Heart right ventricle (tissue), 16 donors: ENCODE measurements at regions not wholly inside any gene's neighbourhood (a gene's known extent, or its start where the extent isn't known, plus 50 kb on each side); places are given as distances from the start of the nearest gene placed in this dataset.

Source experiments
- ATAC-seq, 8 donors: fragments of 200-7000 bp; cut with Tn5 transposase; one replicate each; pipeline ENCODE4 v1.9.1; 2020; ENCODE audit warnings: mild to moderate bottlenecking in 8 of 8, moderate library complexity in 8 of 8, moderate number of reproducible peaks in 1 of 8
- DNase-seq, 2 donors: peaks; one replicate each; pipeline ENCODE4 v3.0.0-alpha.2; 2020
- H3K27ac ChIP-seq, 10 donors: fragments of 200-600 bp; sonication (generic) in 2 of 10; one replicate each; pipeline versions ENCODE4 v1.5.0 to v1.8.0; 2020 to 2022; ENCODE audit warnings: mild to moderate bottlenecking in 3 of 10
- H3K27me3 ChIP-seq, 7 donors: fragments of 200-600 bp; one replicate each; pipeline ENCODE4 v1.8.0; 2021 to 2022; ENCODE audit warnings: mild to moderate bottlenecking in 2 of 7
- H3K36me3 ChIP-seq, 9 donors: fragments of 200-600 bp; sonication (generic) in 1 of 9; one replicate each; pipeline versions ENCODE4 v1.5.0 to v1.8.0; 2020 to 2022; ENCODE audit warnings: mild to moderate bottlenecking in 2 of 9
- H3K4me1 ChIP-seq, 9 donors: fragments of 200-600 bp; sonication (generic) in 1 of 9; one replicate each; pipeline versions ENCODE4 v1.5.0 to v1.8.0; 2020 to 2022; ENCODE audit warnings: mild to moderate bottlenecking in 4 of 9
- H3K4me3 ChIP-seq, 10 donors: fragments of 200-600 bp; sonication (generic) in 2 of 10; one replicate each; pipeline versions ENCODE4 v1.5.0 to v1.8.0; 2020 to 2022; ENCODE audit warnings: mild to moderate bottlenecking in 7 of 10, moderate library complexity in 2 of 10
- H3K9me3 ChIP-seq, 11 donors: fragments of 200-600 bp in 10 of 11; sonication (generic) in 2 of 11; one replicate each; pipeline versions ENCODE4 v1.5.0 to v1.8.0; 2013 to 2022; ENCODE audit warnings: mild to moderate bottlenecking in 2 of 11, control low read depth in 1 of 11, moderate library complexity in 1 of 11
- WGBS, 2 donors: extraction: QIAGEN DNeasy Blood & Tissue Kit; methylation state at CpG; one replicate each; pipeline ENCODE4 v1.1.7; 2013; ENCODE audit warnings: inconsistent platforms in 1 of 2; 5-methylcytosine and 5-hydroxymethylcytosine counted together
- intact Hi-C, 10 donors: fragments of 100-400 bp; cut with DNase I; formaldehyde crosslinking; loops; one replicate each; pipeline versions ENCODE4 v1.11.1 to v1.14.2; 2022
- TF ChIP-seq, protein P1 (sequence below), 9 donors: fragments of 200-600 bp; sonication (generic) in 2 of 9; IDR thresholded peaks; one replicate each; pipeline versions ENCODE4 v1.5.0 to v1.8.0; 2021 to 2022; ENCODE audit warnings: antibody characterized with exemption in 9 of 9, mild to moderate bottlenecking in 5 of 9, moderate library complexity in 1 of 9
- donor health status: Arrhythmogenic right ventricular cardiomyopathy.
- donor health status: ischemic (EF 13 %, LVEDD 7.1; RV severe dilation, severe dysfunction).
- donor health status: healthy with polysubstance abuse.
- donor health status: DM: no; HTN: yes; CAD: no.
- donor health status: DM: no; HTN: no; CAD: no.
- donor health status: ischemic (EF 25% LVEDD 6.9; RV normal size, moderate dysfunction).
- donor health status: ischemic (EF 25% LVEDD 5.7; RV mildly dilated, moderate dysfunction).
- donor health status: healthy.
- donor health status: DM: yes; HTN: yes; CAD: no.
- donor health status: Ischemic cardiomyopathy.
- donor health status: ischemic (EF 35%, LVEDD 5.7; RV mildly dilated, moderate dysfunction).
- donor health status: nonischemic (EF 11% LVEDD 7.7; RV severe dilation, severe dysfunction).
- donor health status: DM: yes; HTN: yes; CAD: no.
- donor health status: PGD.
- donor health status: ischemic (EF 29% LVEDD 5.4; RV normal size, mild dysfunction).
- donor health status: nonischemic (EF 23%, LVEDD 6.1; RV moderate dilation, normal function).

DNA sequence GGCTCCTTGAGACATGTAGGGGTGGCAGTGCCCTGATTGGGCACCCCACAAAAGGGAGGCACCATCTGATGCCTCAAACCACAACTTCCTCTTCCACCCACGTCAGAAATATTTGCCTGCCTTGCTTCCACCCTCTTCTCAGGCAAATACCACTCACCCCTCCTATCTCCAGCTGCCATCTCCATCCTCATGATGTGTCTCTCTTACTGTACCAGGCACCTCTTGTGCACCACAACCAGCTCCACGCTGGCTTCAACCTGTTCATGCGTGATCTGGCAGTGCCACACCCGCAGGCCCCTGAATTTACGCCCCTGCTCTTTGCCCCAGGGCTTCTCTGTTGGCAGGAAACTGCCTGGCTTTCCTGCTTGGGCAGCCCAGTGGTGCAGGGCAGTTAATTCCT, 87.8 kb upstream of the HSPA9 start:
- Histone ChIP-seq H3K4me3 (no peak overlapping the region), H3K9me3 (no peaks in the 10 kb centered on the region), H3K4me1 (peaks cover 0 to 44% (median 14%) of the 10 kb centered on the region in 9 donors), H3K27me3 (peaks cover 0 to 37% (median 0%) of the 10 kb centered on the region in 7 donors), H3K36me3 (no peaks in the 10 kb centered on the region), H3K27ac (peak overlapping the region in 2 of 10 donors; percentile 11 to 20)
- no peak for DNase-seq
- TF ChIP-seq, protein P1, sequence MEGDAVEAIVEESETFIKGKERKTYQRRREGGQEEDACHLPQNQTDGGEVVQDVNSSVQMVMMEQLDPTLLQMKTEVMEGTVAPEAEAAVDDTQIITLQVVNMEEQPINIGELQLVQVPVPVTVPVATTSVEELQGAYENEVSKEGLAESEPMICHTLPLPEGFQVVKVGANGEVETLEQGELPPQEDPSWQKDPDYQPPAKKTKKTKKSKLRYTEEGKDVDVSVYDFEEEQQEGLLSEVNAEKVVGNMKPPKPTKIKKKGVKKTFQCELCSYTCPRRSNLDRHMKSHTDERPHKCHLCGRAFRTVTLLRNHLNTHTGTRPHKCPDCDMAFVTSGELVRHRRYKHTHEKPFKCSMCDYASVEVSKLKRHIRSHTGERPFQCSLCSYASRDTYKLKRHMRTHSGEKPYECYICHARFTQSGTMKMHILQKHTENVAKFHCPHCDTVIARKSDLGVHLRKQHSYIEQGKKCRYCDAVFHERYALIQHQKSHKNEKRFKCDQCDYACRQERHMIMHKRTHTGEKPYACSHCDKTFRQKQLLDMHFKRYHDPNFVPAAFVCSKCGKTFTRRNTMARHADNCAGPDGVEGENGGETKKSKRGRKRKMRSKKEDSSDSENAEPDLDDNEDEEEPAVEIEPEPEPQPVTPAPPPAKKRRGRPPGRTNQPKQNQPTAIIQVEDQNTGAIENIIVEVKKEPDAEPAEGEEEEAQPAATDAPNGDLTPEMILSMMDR (IDR thresholded peaks at IDR 0.05), result no peak
- ATAC-seq, result peak in 1 of 8 donors; percentile 30
- WGBS, 2 donors, result 76 to 89% methylated on average over 5 of the region's 5 CpGs
- intact Hi-C loops, result no loop called here

DNA sequence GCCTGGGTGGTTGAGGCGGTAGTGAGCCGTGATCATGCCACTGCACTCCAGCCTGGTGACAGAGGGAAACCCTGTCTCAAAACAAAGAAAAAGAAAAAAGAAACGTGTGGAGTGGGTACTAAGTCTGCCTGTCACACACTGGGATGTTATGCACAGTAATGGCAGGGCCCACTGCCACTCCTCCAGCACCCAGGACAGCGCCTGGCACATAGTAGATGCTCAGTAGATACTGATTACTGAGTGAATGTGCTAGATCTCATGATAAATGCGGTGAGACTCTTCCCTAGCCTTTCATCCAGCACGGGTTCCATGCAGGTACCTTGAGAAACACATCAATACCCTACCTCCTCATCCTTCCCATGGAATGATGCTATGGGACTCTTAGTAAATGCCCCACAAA, 87.4 kb upstream of the HSPA9 start:
- TF ChIP-seq, protein P1 (IDR thresholded peaks at IDR 0.05), result no peak
- Histone ChIP-seq H3K9me3 (no peaks in the 10 kb centered on the region), H3K4me1 (peaks cover 0 to 45% (median 15%) of the 10 kb centered on the region in 9 donors), H3K27me3 (peaks cover 0 to 40% (median 0%) of the 10 kb centered on the region in 7 donors), H3K36me3 (no peaks in the 10 kb centered on the region), H3K4me3 (no peak overlapping the region), H3K27ac (no peak overlapping the region)
- intact Hi-C loops, result no loop called here
- no peak for ATAC-seq
- 88 to 90% methylated on average over 6 of the region's 6 CpGs for WGBS, 2 donors
- no peak for DNase-seq

DNA sequence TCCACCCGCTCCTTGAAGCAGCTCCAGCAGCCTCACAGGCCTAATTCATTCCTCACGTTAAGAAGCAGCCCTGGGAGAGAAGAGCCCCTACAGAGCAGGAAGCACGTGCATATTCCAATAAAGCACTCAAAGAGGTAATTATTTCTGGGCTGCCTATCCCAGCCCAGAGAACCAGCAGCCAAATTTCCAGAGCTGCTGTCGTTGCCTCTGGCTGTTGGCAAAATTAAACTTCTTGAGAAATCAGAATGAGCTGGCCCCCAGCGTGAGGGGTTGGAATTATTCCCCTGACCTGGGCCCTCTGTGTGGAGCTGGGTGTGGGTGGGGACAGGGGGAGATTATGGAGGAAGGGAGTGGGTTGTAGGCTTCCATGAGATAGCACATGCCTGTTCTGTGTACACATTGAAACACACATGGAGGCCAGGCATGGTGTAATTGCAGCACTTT, 86.8 kb upstream of the HSPA9 start:
- TF ChIP-seq, protein P1 (IDR thresholded peaks at IDR 0.05), result no peak
- Histone ChIP-seq H3K27ac (no peak overlapping the region), H3K27me3 (peaks cover 0 to 46% (median 0%) of the 10 kb centered on the region in 7 donors), H3K36me3 (no peaks in the 10 kb centered on the region), H3K4me3 (no peak overlapping the region), H3K9me3 (no peaks in the 10 kb centered on the region), H3K4me1 (peaks cover 0 to 47% (median 18%) of the 10 kb centered on the region in 9 donors)
- WGBS, 2 donors, result 31 to 38% methylated on average over 5 of the region's 5 CpGs
- intact Hi-C loops, result no loop called here
- ATAC-seq (peak in 1 of 8 donors; percentile 5), DNase-seq (no peak)

- ATAC-seq (no peak), DNase-seq (no peak)
- peaks cover 0 to 46% (median 21%) of the 10 kb centered on the region in 9 donors for H3K4me1 ChIP-seq
These were observed 86.2 kb upstream of the HSPA9 start for GRCh38 chr5:138661291-138661960.

More at GRCh38 chr5:138661291-138661960, 86.2 kb upstream of the HSPA9 start:
- H3K36me3 ChIP-seq, result no peaks in the 10 kb centered on the region
- intact Hi-C loops, result no loop called here
- TF ChIP-seq, protein P1 (IDR thresholded peaks at IDR 0.05), result no peak
- H3K27ac ChIP-seq, result no peak overlapping the region
- no peak overlapping the region for H3K4me3 ChIP-seq
- WGBS, 2 donors, result 83 to 85% methylated on average over 19 of the region's 19 CpGs
- H3K9me3 ChIP-seq, result no peaks in the 10 kb centered on the region
- peaks cover 0 to 52% (median 0%) of the 10 kb centered on the region in 7 donors for H3K27me3 ChIP-seq
